ENCODE measurements at regions not wholly inside any gene's neighbourhood (a gene's known extent, or its start where the extent isn't known, plus 50 kb on each side); places are given as distances from the start of the nearest gene placed in this dataset.
A peak's percentile ranks its signal among the peaks of the same experiment; 100 is the strongest.

DNA sequence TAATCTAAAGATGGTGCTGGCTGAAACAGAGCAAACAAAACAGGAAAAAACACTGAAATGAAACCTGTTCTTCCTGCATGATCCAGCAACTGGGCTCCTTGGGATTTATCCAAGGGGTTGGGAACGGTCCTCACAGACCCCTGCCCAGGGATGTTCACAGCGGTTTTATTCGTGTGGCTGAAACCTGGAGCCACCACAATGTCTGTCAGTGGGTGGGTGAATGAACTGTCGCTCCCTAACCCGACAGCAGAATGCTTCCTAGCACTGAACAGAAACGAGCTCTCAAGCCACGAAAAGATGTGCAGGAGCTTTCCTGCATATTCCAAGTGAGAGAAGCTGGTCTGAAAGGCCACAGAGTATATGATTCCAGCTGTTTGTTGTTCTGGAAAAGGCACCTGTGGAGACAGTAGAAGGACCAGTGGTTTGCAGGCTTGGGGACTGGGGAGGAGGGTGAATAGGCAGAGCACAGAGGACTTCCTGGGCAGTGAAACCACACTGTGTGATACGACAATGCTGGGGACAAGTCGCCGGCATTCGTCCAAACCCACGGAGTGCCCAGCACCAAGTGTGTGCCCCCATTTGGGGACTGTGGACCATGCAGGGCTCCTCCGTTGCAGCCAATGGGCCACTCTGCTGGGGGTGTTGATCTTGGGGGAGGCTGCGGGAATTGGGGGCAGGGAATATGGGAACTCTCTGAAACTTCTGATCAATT lies 73.9 kb downstream of the TEX29 start:
- Mint-ChIP-seq H3K9me3 (ENCODE audit: unreplicated experiment) (no peaks in the 10 kb centered on the region), H3K4me1 (ENCODE audit: unreplicated experiment) (no peaks in the 10 kb centered on the region), H3K36me3 (ENCODE audit: low read depth, unreplicated experiment) (peaks cover 8% of the 10 kb centered on the region), H3K27ac (ENCODE audit: unreplicated experiment) (no peak overlapping the region), H3K4me3 (ENCODE audit: unreplicated experiment) (no peak overlapping the region), H3K27me3 (ENCODE audit: unreplicated experiment) (no peaks in the 10 kb centered on the region)
- TF ChIP-seq, protein P1, sequence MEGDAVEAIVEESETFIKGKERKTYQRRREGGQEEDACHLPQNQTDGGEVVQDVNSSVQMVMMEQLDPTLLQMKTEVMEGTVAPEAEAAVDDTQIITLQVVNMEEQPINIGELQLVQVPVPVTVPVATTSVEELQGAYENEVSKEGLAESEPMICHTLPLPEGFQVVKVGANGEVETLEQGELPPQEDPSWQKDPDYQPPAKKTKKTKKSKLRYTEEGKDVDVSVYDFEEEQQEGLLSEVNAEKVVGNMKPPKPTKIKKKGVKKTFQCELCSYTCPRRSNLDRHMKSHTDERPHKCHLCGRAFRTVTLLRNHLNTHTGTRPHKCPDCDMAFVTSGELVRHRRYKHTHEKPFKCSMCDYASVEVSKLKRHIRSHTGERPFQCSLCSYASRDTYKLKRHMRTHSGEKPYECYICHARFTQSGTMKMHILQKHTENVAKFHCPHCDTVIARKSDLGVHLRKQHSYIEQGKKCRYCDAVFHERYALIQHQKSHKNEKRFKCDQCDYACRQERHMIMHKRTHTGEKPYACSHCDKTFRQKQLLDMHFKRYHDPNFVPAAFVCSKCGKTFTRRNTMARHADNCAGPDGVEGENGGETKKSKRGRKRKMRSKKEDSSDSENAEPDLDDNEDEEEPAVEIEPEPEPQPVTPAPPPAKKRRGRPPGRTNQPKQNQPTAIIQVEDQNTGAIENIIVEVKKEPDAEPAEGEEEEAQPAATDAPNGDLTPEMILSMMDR (IDR thresholded peaks at IDR 0.05; ENCODE audit: unreplicated experiment), result no peak
- DNase-seq (ENCODE audit: low spot score), result no peak

DNA sequence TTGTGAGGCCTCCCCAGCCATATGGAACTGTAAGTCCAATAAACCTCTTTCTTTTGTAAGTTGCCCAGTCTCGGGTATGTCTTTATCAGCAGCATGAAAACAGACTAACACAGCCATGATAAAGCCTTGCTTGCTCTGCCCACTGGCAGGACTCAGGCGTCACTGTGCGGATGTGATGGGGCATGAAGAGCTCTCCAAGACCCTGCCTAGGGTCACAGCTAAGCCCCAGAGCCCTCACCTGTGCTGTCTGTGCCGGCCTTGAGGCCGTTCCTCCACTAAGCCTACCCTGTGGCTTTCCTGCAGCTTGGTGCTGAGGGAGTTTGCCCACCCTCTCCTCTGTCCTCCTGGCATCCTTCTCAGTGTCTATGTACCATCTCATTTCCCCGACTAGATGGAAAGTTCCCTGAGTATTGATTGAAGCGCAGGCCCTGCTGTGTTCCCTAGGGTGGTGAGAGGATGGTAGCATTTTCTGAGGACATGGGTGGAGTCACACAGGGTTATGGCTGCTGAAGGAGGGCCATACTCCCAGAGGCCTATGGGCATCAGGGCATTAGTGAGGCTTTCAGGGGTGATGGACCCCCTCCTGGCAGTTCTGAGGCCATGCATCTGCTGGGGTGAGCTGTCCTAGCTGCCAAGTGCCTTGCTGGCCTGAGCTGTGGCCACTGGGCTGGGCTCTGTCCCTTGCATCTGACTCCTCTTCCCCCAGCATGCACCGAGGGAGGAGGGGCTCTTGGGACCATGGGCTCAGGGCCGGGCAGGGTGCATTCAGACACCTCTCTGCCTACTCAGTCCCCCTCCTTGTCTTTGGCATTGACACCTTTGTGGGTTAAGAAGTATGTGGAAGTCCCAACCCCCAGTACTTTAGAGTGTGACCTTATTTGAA lies 75.3 kb downstream of the TEX29 start:
- Mint-ChIP-seq H3K36me3 (ENCODE audit: low read depth, unreplicated experiment) (peaks cover 9% of the 10 kb centered on the region), H3K4me3 (ENCODE audit: unreplicated experiment) (peak overlapping the region; percentile 2), H3K27ac (ENCODE audit: unreplicated experiment) (no peak overlapping the region), H3K4me1 (ENCODE audit: unreplicated experiment) (no peaks in the 10 kb centered on the region), H3K27me3 (ENCODE audit: unreplicated experiment) (peaks cover 4% of the 10 kb centered on the region), H3K9me3 (ENCODE audit: unreplicated experiment) (no peaks in the 10 kb centered on the region)
- DNase-seq (ENCODE audit: low spot score), result no peak
- TF ChIP-seq, protein P1 (IDR thresholded peaks at IDR 0.05; ENCODE audit: unreplicated experiment), result no peak

DNA sequence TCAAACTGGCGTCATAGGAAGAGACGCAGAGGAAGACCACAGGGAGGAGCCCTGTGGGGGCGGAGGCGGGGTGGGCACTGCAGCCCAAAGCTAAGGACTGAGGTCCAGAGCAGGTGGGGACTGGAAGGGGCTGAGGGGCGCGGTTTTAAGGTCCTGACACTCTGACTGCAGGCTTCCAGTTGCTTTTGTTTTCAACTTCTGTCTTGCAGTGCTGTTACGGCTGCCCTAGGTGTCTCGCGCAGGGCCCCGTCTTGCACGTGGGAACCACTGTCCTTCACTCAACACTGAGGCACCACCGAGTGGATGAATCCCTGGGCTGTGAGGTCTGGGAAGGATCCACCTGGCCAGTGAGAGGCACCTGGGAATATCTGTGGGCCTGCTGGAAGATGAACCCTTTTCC lies 76.0 kb downstream of the TEX29 start:
- Mint-ChIP-seq H3K4me3 (ENCODE audit: unreplicated experiment) (no peak overlapping the region), H3K27ac (ENCODE audit: unreplicated experiment) (no peak overlapping the region), H3K36me3 (ENCODE audit: low read depth, unreplicated experiment) (peaks cover 12% of the 10 kb centered on the region), H3K27me3 (ENCODE audit: unreplicated experiment) (peaks cover 4% of the 10 kb centered on the region), H3K9me3 (ENCODE audit: unreplicated experiment) (no peaks in the 10 kb centered on the region), H3K4me1 (ENCODE audit: unreplicated experiment) (no peaks in the 10 kb centered on the region)
- DNase-seq (ENCODE audit: low spot score), result no peak
- TF ChIP-seq, protein P1 (IDR thresholded peaks at IDR 0.05; ENCODE audit: unreplicated experiment), result no peak

DNA sequence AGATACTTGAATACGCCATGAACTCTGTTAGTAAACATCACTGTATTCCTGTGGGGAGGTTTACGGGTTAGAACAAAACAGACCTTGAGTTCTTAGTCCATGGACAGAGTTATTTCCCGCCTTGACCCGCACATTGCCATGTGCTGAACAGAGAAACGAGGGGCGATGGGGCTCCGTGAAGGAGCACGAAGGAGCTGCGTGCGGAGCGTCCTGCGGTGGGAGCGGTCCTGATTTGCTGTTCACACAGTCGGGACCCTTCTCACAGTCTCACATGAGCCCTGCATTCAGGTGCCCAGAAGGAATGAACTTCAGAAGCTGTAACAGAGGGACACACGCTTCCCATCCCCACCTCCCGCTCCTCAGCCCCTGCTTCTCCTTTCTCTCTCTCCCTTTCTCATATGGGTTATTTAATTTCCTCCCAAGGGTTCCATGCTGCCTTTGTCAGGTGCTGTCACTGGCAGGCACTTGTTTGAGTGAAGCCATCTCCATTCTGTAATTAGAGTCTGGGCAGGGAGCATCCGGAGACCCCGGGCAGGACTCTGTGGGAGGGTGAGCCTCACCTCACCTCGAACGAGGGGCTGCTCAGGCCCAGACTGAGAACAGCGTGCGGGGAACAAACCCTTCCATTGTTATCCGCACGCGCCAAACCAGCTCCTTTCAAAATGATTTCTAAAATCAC lies 76.9 kb downstream of the TEX29 start:
- TF ChIP-seq, protein P1 (IDR thresholded peaks at IDR 0.05; ENCODE audit: unreplicated experiment), result no peak
- peaks cover 12% of the 10 kb centered on the region for H3K36me3 Mint-ChIP-seq (ENCODE audit: low read depth, unreplicated experiment)
- H3K27me3 Mint-ChIP-seq (ENCODE audit: unreplicated experiment), result peaks cover 6% of the 10 kb centered on the region
- H3K4me1 Mint-ChIP-seq (ENCODE audit: unreplicated experiment), result no peaks in the 10 kb centered on the region
- no peak for DNase-seq (ENCODE audit: low spot score)
- no peak overlapping the region for H3K4me3 Mint-ChIP-seq (ENCODE audit: unreplicated experiment)
- no peak overlapping the region for H3K27ac Mint-ChIP-seq (ENCODE audit: unreplicated experiment)
- H3K9me3 Mint-ChIP-seq (ENCODE audit: unreplicated experiment), result no peaks in the 10 kb centered on the region
